Adrenal gland (tissue), 9 donors: ENCODE measurements at regions not wholly inside any gene's neighbourhood (a gene's known extent, or its start where the extent isn't known, plus 50 kb on each side); places are given as distances from the start of the nearest gene placed in this dataset.
"Not testable (repeated sequence)": the region's sequence is repeated elsewhere in the genome, so short reads cannot be mapped to it uniquely, and the experiment has no call there.

Experiments used
- DNase-seq, 7 donors: peaks; one replicate each; pipeline ENCODE4 v3.0.0-alpha.2; 2019 to 2020
- H3K27ac ChIP-seq, 5 donors: fragments of 200-600 bp; sonication (generic) in 4 of 5; 1 replicate in 3 of 5; 2 replicates in 2 of 5; pipeline versions ENCODE4 v1.5.1 to v1.8.0; 2016 to 2020; ENCODE audit warnings: mild to moderate bottlenecking in 1 of 5
- H3K27me3 ChIP-seq: fragments of 200-600 bp; 2 replicates; pipeline ENCODE4 v1.8.0; 2021
- H3K36me3 ChIP-seq, 2 donors: fragments of 200-600 bp; replicated peaks in 1 of 2; 1 replicate in 1 of 2; 2 replicates in 1 of 2; pipeline versions ENCODE4 v1.5.1 to v1.8.0; 2018 to 2022
- H3K4me1 ChIP-seq, 2 donors: fragments of 200-600 bp; replicated peaks in 1 of 2; 1 replicate in 1 of 2; 2 replicates in 1 of 2; pipeline versions ENCODE4 v1.5.1 to v1.8.0; 2018 to 2021
- H3K4me3 ChIP-seq, 4 donors: fragments of 200-600 bp; sonication (generic) in 3 of 4; one replicate each; pipeline ENCODE4 v1.5.1; 2016 to 2018
- H3K9me3 ChIP-seq, 3 donors: fragments of 200-600 bp; sonication (generic) in 1 of 3; replicated peaks in 1 of 3; 1 replicate in 2 of 3; 2 replicates in 1 of 3; pipeline versions ENCODE4 v1.5.1 to v1.8.0; 2016 to 2021
- CTCF ChIP-seq, 6 experiments: fragments of 450-650 bp in 4 of 6; fragments of 200-600 bp in 2 of 6; sonication (generic) in 1 of 6; IDR thresholded peaks; 1 replicate in 5 of 6; 2 replicates in 1 of 6; pipeline versions ENCODE4 v1.5.1 to v1.8.0; 2016 to 2021; ENCODE audit warnings: antibody characterized with exemption in 6 of 6, mild to moderate bottlenecking in 2 of 6, moderate library complexity in 1 of 6
- POLR2A ChIP-seq, 2 donors: fragments of 450-650 bp; IDR thresholded peaks; one replicate each; pipeline ENCODE4 v1.6.1; 2017; ENCODE audit warnings: antibody characterized with exemption in 2 of 2, mild to moderate bottlenecking in 2 of 2, moderate library complexity in 1 of 2
- WGBS, 4 donors: extraction: QIAGEN DNeasy Blood & Tissue Kit in 2 of 4; methylation state at CpG; one replicate each; pipeline versions ENCODE4 v1.1.5 to v1.1.7; 2013 to 2017; 5-methylcytosine and 5-hydroxymethylcytosine counted together
- intact Hi-C, 2 donors: fragments of 100-400 bp; cut with DNase I; formaldehyde crosslinking; loops; one replicate each; pipeline versions ENCODE4 v1.14.1 to v1.15.0; 2022 to 2023
- donor health status: healthy with polysubstance abuse.
- donor health status: Bipolar disorder and iron deficiency.
- donor health status: DM: yes; HTN: yes; CAD: no.
- donor health status: DM: no; HTN: no; CAD: no.
- donor health status: DM: no; HTN: no; CAD: no.

- H3K36me3 ChIP-seq: no peaks in the 10 kb centered on the region
- H3K4me3 ChIP-seq: no peak overlapping the region
- peaks cover 20 to 38% of the 10 kb centered on the region in 2 donors for H3K4me1 ChIP-seq
- intact Hi-C loops: no loop called here
- H3K27ac ChIP-seq: no peak overlapping the region
- TF ChIP-seq POLR2A (IDR thresholded peaks at IDR 0.05) (no peak), CTCF (IDR thresholded peaks at IDR 0.05) (no peak)
- DNase-seq: no peak
- no peaks in the 10 kb centered on the region for H3K27me3 ChIP-seq
- H3K9me3 ChIP-seq: no peaks in the 10 kb centered on the region
Measured at GRCh38 chr11:86737230-86737629, 63.1 kb upstream of the PRSS23 start.

GRCh38 chr11:86736291-86737143 is 63.8 kb upstream of the PRSS23 start:
- no peak for TF ChIP-seq CTCF (IDR thresholded peaks at IDR 0.05)
- no peak for TF ChIP-seq POLR2A (IDR thresholded peaks at IDR 0.05)
- intact Hi-C loops: no loop called here

GRCh38 chr11:86735451-86736290 is 63.3 kb upstream of the ME3 start:
- Histone ChIP-seq H3K4me3 (no peak overlapping the region), H3K36me3 (no peaks in the 10 kb centered on the region), H3K27ac (no peak overlapping the region), H3K27me3 (no peaks in the 10 kb centered on the region), H3K4me1 (peaks cover 14 to 23% of the 10 kb centered on the region in 2 donors), H3K9me3 (no peaks in the 10 kb centered on the region)
- 90 to 94% (median 93%) methylated on average over 3 of the region's 3 CpGs for WGBS, 4 donors
- intact Hi-C loops: no loop called here
- DNase-seq: no peak
- TF ChIP-seq POLR2A (IDR thresholded peaks at IDR 0.05) (no peak), CTCF (IDR thresholded peaks at IDR 0.05) (no peak)

More at GRCh38 chr11:86736291-86737143, 63.8 kb upstream of the PRSS23 start:
- Histone ChIP-seq H3K36me3 (no peaks in the 10 kb centered on the region), H3K4me3 (no peak overlapping the region), H3K27me3 (no peaks in the 10 kb centered on the region), H3K27ac (no peak overlapping the region), H3K4me1 (peaks cover 20 to 31% of the 10 kb centered on the region in 2 donors), H3K9me3 (no peaks in the 10 kb centered on the region)
- 74 to 95% (median 76%) methylated on average over 6 to 9 of the region's 9 CpGs for WGBS, 4 donors
- DNase-seq: no peak

GRCh38 chr11:86732739-86733138 is 60.3 kb upstream of the ME3 start:
- H3K9me3 ChIP-seq, H3K27me3 ChIP-seq, DNase-seq, H3K36me3 ChIP-seq, H3K27ac ChIP-seq, intact Hi-C loops, H3K4me3 ChIP-seq, H3K4me1 ChIP-seq: not testable (repeated sequence)
- no CpG with 5 or more reads among the region's 1 CpG for WGBS, 4 donors

- intact Hi-C loops, H3K9me3 ChIP-seq, H3K4me3 ChIP-seq, H3K27ac ChIP-seq, H3K36me3 ChIP-seq, H3K27me3 ChIP-seq, DNase-seq, H3K4me1 ChIP-seq: not testable (repeated sequence)
- WGBS, 4 donors: 94 to 100% (median 97%) methylated on average over 2 to 18 of the region's 27 CpGs
Measured at GRCh38 chr11:86732286-86732685, 59.9 kb upstream of the ME3 start.

- intact Hi-C loops, DNase-seq, H3K4me3 ChIP-seq, H3K27ac ChIP-seq, H3K36me3 ChIP-seq, H3K9me3 ChIP-seq, H3K4me1 ChIP-seq, H3K27me3 ChIP-seq: not testable (repeated sequence)
- WGBS, 4 donors: 86 to 96% (median 94%) methylated on average over 1 of the region's 1 CpG
Measured at GRCh38 chr11:86729576-86729975, 57.2 kb upstream of the ME3 start.
